ENCODE measurements at regions not wholly inside any gene's neighbourhood (a gene's known extent, or its start where the extent isn't known, plus 50 kb on each side); places are given as distances from the start of the nearest gene placed in this dataset.

- no peak for TF ChIP-seq ZBTB7A (IDR thresholded peaks at IDR 0.05; ENCODE audit: low read depth)
- no peak for TF ChIP-seq YY1 (IDR thresholded peaks at IDR 0.05; ENCODE audit: low read depth)
- no peak for TF ChIP-seq NFIC (IDR thresholded peaks at IDR 0.05)
Measured at GRCh38 chr20:53834062-53834442, 236.3 kb downstream of the BCAS1 start.

Data from Ishikawa (cell line).